WTC11 (cell line): ENCODE measurements at regions not wholly inside any gene's neighbourhood (a gene's known extent, or its start where the extent isn't known, plus 50 kb on each side); places are given as distances from the start of the nearest gene placed in this dataset.
A peak's percentile ranks its signal among the peaks of the same experiment; 100 is the strongest.

ENCODE experiments used
- ATAC-seq: fragments of 200-7000 bp; cut with Tn5 transposase; 2 replicates; pipeline ENCODE4 v1.10.0; 2021; ENCODE audit warnings: mild to moderate bottlenecking, moderate library complexity
- CTCF ChIA-PET: fragments of 300-600 bp; sonication (Branson Sonifier 250); formaldehyde crosslinking; loops from one replicate; lab custom pipeline; 2021; ENCODE audit warnings: antibody characterized with exemption; lab: Charles Lee
- POLR2A ChIA-PET: fragments of 350-600 bp; sonication (Branson Sonifier 250); formaldehyde crosslinking; loops from one replicate; lab custom pipeline; 2021; ENCODE audit warnings: antibody characterized with exemption; lab: Charles Lee
- DNase-seq: peaks from one replicate; pipeline ENCODE4 v3.0.0; 2021; ENCODE audit warnings: low spot score
- H3K27ac Mint-ChIP-seq: 2 replicates; pipeline ENCODE4 v1.8.0; 2021; ENCODE audit warnings: mixed read lengths
- H3K27me3 Mint-ChIP-seq: 2 replicates; pipeline ENCODE4 v1.8.0; 2021; ENCODE audit warnings: low read depth, mild to moderate bottlenecking, moderate library complexity, mixed read lengths
- H3K36me3 Mint-ChIP-seq: 2 replicates; pipeline ENCODE4 v1.8.0; 2021; ENCODE audit warnings: mixed read lengths
- H3K4me1 Mint-ChIP-seq: 2 replicates; pipeline ENCODE4 v1.8.0; 2022; ENCODE audit warnings: mixed read lengths
- H3K4me3 Mint-ChIP-seq: 2 replicates; pipeline ENCODE4 v1.8.0; 2021; ENCODE audit warnings: mild to moderate bottlenecking, moderate library complexity, mixed read lengths
- H3K9me3 Mint-ChIP-seq: 2 replicates; pipeline ENCODE4 v1.8.0; 2021; ENCODE audit warnings: mixed read lengths
- CREM ChIP-seq: sonication (generic); formaldehyde crosslinking; IDR thresholded peaks from 2 replicates; pipeline ENCODE4 v1.8.1; 2022; ENCODE audit warnings: mild to moderate bottlenecking, missing genetic modification reagents, moderate library complexity
- ELF4 ChIP-seq: sonication (generic); formaldehyde crosslinking; IDR thresholded peaks from 2 replicates; pipeline ENCODE4 v1.8.1; 2022; ENCODE audit warnings: low read depth, mild to moderate bottlenecking, moderate library complexity, missing genetic modification reagents
- FOXP1 ChIP-seq: sonication (generic); formaldehyde crosslinking; IDR thresholded peaks from 2 replicates; pipeline ENCODE4 v1.8.0; 2022; ENCODE audit warnings: missing genetic modification reagents, mild to moderate bottlenecking, moderate library complexity, borderline replicate concordance
- GTF2I ChIP-seq: fragments of 250-450 bp; sonication (Bioruptor Pico); conservative IDR thresholded peaks from 2 replicates; pipeline ENCODE4 v1.4.0; 2021; ENCODE audit warnings: mild to moderate bottlenecking
- NFYB ChIP-seq: sonication (generic); formaldehyde crosslinking; conservative IDR thresholded peaks from 2 replicates; pipeline ENCODE4 v1.8.0; 2022; ENCODE audit warnings: low read depth, missing genetic modification reagents
- NR2C2 ChIP-seq: sonication (generic); formaldehyde crosslinking; IDR thresholded peaks from 2 replicates; pipeline ENCODE4 v1.8.0; 2022; ENCODE audit warnings: mild to moderate bottlenecking, missing genetic modification reagents
- RELA ChIP-seq: sonication (generic); formaldehyde crosslinking; IDR thresholded peaks from 2 replicates; pipeline ENCODE4 v1.8.1; 2022; ENCODE audit warnings: missing genetic modification reagents, mild to moderate bottlenecking, borderline replicate concordance
- SOX15 ChIP-seq: fragments of 250-450 bp; sonication (Bioruptor Pico); IDR thresholded peaks from 2 replicates; pipeline ENCODE4 v1.9.0; 2021; ENCODE audit warnings: mild to moderate bottlenecking
- TEAD4 ChIP-seq: sonication (generic); formaldehyde crosslinking; IDR thresholded peaks from 2 replicates; pipeline ENCODE4 v1.8.0; 2022; ENCODE audit warnings: mild to moderate bottlenecking, missing genetic modification reagents
- ZNF138 ChIP-seq: sonication (generic); formaldehyde crosslinking; conservative IDR thresholded peaks from 2 replicates; pipeline ENCODE4 v1.8.1; 2022; ENCODE audit warnings: mild to moderate bottlenecking, moderate library complexity, missing genetic modification reagents
- ZNF671 ChIP-seq: fragments of 250-450 bp; sonication (Bioruptor Pico); IDR thresholded peaks from 2 replicates; pipeline ENCODE4 v1.8.0; 2021; ENCODE audit warnings: mild to moderate bottlenecking
- TF ChIP-seq, protein P1 (sequence below): sonication (generic); formaldehyde crosslinking; IDR thresholded peaks from 2 replicates; pipeline ENCODE4 v1.8.1; 2022; ENCODE audit warnings: missing genetic modification reagents, borderline replicate concordance
- TF ChIP-seq, protein P2 (sequence below): fragments of 250-450 bp; sonication (Bioruptor Pico); IDR thresholded peaks from 2 replicates; pipeline ENCODE4 v1.9.0; 2021; ENCODE audit warnings: mild to moderate bottlenecking
- TF ChIP-seq, protein P3 (sequence below): fragments of 250-450 bp; sonication (Bioruptor Pico); IDR thresholded peaks from 2 replicates; pipeline ENCODE4 v1.9.0; 2021; ENCODE audit warnings: moderate library complexity, mild to moderate bottlenecking, inconsistent platforms, borderline replicate concordance
- TF ChIP-seq, protein P4 (sequence below): fragments of 250-450 bp; sonication (Bioruptor Pico); IDR thresholded peaks from 2 replicates; pipeline ENCODE4 v1.8.0; 2021; ENCODE audit warnings: mild to moderate bottlenecking
- TF ChIP-seq, protein P5 (sequence below): sonication (generic); formaldehyde crosslinking; IDR thresholded peaks from 2 replicates; pipeline ENCODE4 v1.8.1; 2022; ENCODE audit warnings: mild to moderate bottlenecking, moderate library complexity, missing genetic modification reagents
- TF ChIP-seq, protein P6 (sequence below): fragments of 200-600 bp; IDR thresholded peaks from 2 replicates; pipeline ENCODE4 v1.8.0; 2022; ENCODE audit warnings: antibody characterized with exemption
- TF ChIP-seq, protein P7 (sequence below): sonication (generic); formaldehyde crosslinking; IDR thresholded peaks from 2 replicates; pipeline ENCODE4 v1.8.1; 2023; ENCODE audit warnings: mild to moderate bottlenecking, moderate library complexity, missing genetic modification reagents
- TF ChIP-seq, protein P8 (sequence below): sonication (generic); formaldehyde crosslinking; IDR thresholded peaks from 2 replicates; pipeline ENCODE4 v1.8.0; 2022; ENCODE audit warnings: mild to moderate bottlenecking, missing genetic modification reagents

DNA sequence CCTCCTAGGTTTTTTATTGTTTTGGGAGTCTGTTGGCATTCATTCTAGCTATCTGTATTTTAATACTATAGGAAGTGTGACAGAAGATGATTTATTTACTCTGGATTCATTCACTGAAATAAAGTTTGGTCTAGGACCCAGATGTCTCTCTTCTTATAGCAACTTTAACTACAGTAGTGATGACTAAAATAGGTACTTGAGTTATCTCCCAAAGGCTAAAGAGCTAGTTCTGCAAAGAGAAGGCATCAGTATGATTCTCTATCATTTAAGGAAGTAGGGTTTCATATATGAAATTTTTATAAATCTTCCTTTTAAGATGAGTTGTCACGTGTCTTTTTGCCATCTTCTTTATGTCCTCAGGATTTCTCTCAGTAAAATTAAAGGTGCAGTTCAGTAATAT lies 507.4 kb downstream of the KCTD12 start:
- Mint-ChIP-seq H3K36me3 (no peaks in the 10 kb centered on the region), H3K9me3 (no peaks in the 10 kb centered on the region), H3K4me1 (peaks cover 6% of the 10 kb centered on the region; the same call in 1 of the 2 replicates), H3K27me3 (no peaks in the 10 kb centered on the region)
- no peak for DNase-seq
- POLR2A ChIA-PET = no interaction called here
- TF ChIP-seq NFYB (CRISPR knock-in tag) (no peak), SOX15 (CRISPR knock-in tag) (no peak), CREM (CRISPR knock-in tag) (no peak), RELA (CRISPR knock-in tag) (no peak), ZNF138 (CRISPR knock-in tag) (no peak)
- TF ChIP-seq, protein P1, sequence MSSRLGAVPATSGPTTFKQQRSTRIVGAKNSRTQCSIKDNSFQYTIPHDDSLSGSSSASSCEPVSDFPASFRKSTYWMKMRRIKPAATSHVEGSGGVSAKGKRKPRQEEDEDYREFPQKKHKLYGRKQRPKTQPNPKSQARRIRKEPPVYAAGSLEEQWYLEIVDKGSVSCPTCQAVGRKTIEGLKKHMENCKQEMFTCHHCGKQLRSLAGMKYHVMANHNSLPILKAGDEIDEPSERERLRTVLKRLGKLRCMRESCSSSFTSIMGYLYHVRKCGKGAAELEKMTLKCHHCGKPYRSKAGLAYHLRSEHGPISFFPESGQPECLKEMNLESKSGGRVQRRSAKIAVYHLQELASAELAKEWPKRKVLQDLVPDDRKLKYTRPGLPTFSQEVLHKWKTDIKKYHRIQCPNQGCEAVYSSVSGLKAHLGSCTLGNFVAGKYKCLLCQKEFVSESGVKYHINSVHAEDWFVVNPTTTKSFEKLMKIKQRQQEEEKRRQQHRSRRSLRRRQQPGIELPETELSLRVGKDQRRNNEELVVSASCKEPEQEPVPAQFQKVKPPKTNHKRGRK (CRISPR knock-in tag) = no peak
- TF ChIP-seq, protein P2, sequence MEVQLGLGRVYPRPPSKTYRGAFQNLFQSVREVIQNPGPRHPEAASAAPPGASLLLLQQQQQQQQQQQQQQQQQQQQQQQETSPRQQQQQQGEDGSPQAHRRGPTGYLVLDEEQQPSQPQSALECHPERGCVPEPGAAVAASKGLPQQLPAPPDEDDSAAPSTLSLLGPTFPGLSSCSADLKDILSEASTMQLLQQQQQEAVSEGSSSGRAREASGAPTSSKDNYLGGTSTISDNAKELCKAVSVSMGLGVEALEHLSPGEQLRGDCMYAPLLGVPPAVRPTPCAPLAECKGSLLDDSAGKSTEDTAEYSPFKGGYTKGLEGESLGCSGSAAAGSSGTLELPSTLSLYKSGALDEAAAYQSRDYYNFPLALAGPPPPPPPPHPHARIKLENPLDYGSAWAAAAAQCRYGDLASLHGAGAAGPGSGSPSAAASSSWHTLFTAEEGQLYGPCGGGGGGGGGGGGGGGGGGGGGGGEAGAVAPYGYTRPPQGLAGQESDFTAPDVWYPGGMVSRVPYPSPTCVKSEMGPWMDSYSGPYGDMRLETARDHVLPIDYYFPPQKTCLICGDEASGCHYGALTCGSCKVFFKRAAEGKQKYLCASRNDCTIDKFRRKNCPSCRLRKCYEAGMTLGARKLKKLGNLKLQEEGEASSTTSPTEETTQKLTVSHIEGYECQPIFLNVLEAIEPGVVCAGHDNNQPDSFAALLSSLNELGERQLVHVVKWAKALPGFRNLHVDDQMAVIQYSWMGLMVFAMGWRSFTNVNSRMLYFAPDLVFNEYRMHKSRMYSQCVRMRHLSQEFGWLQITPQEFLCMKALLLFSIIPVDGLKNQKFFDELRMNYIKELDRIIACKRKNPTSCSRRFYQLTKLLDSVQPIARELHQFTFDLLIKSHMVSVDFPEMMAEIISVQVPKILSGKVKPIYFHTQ = no peak
- TF ChIP-seq, protein P3, sequence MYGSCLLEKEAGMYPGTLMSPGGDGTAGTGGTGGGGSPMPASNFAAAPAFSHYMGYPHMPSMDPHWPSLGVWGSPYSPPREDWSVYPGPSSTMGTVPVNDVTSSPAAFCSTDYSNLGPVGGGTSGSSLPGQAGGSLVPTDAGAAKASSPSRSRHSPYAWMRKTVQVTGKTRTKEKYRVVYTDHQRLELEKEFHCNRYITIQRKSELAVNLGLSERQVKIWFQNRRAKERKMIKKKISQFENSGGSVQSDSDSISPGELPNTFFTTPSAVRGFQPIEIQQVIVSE (CRISPR knock-in tag) = no peak
- TF ChIP-seq, protein P4, sequence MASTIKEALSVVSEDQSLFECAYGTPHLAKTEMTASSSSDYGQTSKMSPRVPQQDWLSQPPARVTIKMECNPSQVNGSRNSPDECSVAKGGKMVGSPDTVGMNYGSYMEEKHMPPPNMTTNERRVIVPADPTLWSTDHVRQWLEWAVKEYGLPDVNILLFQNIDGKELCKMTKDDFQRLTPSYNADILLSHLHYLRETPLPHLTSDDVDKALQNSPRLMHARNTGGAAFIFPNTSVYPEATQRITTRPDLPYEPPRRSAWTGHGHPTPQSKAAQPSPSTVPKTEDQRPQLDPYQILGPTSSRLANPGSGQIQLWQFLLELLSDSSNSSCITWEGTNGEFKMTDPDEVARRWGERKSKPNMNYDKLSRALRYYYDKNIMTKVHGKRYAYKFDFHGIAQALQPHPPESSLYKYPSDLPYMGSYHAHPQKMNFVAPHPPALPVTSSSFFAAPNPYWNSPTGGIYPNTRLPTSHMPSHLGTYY (CRISPR knock-in tag) = no peak
- TF ChIP-seq, protein P5, sequence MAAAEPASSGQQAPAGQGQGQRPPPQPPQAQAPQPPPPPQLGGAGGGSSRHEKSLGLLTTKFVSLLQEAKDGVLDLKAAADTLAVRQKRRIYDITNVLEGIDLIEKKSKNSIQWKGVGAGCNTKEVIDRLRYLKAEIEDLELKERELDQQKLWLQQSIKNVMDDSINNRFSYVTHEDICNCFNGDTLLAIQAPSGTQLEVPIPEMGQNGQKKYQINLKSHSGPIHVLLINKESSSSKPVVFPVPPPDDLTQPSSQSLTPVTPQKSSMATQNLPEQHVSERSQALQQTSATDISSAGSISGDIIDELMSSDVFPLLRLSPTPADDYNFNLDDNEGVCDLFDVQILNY (CRISPR knock-in tag) = no peak
- TF ChIP-seq, all 79 proteins: peak for 0
- CTCF ChIA-PET = no interaction called here
- H3K4me3 Mint-ChIP-seq = no peak overlapping the region
- no peak for ATAC-seq
- H3K27ac Mint-ChIP-seq = no peak overlapping the region

DNA sequence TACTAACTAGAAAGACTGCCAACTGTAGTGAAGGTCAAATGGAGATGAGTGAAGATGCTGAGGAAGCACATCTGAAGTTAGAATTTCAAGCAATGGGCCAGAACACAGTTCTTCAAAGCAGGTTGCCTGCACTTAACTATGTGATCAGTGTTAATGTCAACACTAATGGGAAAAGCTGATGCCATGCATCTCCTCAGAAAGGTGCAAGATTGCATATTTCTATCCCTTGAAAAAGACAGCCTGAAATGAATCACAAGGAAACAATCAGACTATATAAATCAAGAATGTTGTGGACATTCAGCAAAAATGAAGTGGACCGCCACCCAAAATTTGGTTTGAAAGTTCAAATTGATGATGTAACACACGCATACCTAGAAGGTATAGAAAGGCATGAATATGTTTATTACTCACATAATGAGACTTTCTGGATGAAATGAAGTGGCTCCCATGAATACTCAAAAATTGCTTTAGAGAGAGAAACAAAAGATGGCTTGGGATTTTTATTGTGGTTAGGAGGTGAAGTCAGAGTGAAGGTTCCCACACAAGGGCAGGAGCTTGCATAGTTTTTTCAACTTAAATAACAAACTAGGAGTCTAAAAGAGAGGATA lies 522.4 kb downstream of the KCTD12 start:
- H3K9me3 Mint-ChIP-seq = no peaks in the 10 kb centered on the region
- CTCF ChIA-PET = no interaction called here
- no peak overlapping the region; the same call in 1 of the 2 replicates for H3K27ac Mint-ChIP-seq
- no peaks in the 10 kb centered on the region for H3K27me3 Mint-ChIP-seq
- ATAC-seq = no peak
- no peak for DNase-seq
- TF ChIP-seq ELF4 (CRISPR knock-in tag) (no peak), CREM (CRISPR knock-in tag) (no peak)
- TF ChIP-seq, all 79 proteins: peak for 0
- POLR2A ChIA-PET = no interaction called here
- peaks cover 8% of the 10 kb centered on the region for H3K4me1 Mint-ChIP-seq
- no peaks in the 10 kb centered on the region for H3K36me3 Mint-ChIP-seq
- no peak overlapping the region for H3K4me3 Mint-ChIP-seq

DNA sequence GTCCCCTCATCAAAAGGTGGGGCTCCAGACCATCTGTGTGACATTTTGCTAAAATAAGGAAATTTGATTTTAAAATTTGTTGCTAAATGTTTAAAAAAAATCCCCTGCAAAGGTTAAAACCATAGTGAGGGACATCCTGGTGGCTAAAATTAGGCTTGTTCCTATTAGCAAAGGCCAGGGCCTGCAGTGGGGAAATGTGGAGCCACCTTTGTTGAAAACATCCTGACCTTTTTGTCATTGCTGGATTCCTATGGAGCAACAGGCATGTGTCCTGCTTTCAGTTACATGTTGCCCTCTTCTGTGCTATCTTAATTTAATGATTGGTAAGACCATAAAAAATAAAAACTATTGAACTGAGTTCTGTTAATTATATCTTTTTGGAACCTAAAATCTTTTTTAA lies 524.3 kb downstream of the KCTD12 start:
- ATAC-seq (peak; percentile 64), DNase-seq (no peak)
- Mint-ChIP-seq H3K4me1 (peaks cover 8% of the 10 kb centered on the region), H3K4me3 (no peak overlapping the region), H3K9me3 (no peaks in the 10 kb centered on the region), H3K27ac (no peak overlapping the region), H3K36me3 (no peaks in the 10 kb centered on the region), H3K27me3 (no peaks in the 10 kb centered on the region)
- POLR2A ChIA-PET = no interaction called here
- CTCF ChIA-PET = no interaction called here
- TF ChIP-seq GTF2I (CRISPR knock-in tag) (no peak), TEAD4 (CRISPR knock-in tag) (no peak), ZNF671 (no peak), NR2C2 (no peak), FOXP1 (CRISPR knock-in tag) (no peak)
- TF ChIP-seq, protein P6, sequence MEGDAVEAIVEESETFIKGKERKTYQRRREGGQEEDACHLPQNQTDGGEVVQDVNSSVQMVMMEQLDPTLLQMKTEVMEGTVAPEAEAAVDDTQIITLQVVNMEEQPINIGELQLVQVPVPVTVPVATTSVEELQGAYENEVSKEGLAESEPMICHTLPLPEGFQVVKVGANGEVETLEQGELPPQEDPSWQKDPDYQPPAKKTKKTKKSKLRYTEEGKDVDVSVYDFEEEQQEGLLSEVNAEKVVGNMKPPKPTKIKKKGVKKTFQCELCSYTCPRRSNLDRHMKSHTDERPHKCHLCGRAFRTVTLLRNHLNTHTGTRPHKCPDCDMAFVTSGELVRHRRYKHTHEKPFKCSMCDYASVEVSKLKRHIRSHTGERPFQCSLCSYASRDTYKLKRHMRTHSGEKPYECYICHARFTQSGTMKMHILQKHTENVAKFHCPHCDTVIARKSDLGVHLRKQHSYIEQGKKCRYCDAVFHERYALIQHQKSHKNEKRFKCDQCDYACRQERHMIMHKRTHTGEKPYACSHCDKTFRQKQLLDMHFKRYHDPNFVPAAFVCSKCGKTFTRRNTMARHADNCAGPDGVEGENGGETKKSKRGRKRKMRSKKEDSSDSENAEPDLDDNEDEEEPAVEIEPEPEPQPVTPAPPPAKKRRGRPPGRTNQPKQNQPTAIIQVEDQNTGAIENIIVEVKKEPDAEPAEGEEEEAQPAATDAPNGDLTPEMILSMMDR = no peak
- TF ChIP-seq, protein P7, sequence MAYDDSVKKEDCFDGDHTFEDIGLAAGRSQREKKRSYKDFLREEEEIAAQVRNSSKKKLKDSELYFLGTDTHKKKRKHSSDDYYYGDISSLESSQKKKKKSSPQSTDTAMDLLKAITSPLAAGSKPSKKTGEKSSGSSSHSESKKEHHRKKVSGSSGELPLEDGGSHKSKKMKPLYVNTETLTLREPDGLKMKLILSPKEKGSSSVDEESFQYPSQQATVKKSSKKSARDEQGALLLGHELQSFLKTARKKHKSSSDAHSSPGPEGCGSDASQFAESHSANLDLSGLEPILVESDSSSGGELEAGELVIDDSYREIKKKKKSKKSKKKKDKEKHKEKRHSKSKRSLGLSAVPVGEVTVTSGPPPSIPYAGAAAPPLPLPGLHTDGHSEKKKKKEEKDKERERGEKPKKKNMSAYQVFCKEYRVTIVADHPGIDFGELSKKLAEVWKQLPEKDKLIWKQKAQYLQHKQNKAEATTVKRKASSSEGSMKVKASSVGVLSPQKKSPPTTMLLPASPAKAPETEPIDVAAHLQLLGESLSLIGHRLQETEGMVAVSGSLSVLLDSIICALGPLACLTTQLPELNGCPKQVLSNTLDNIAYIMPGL (CRISPR knock-in tag) = no peak
- TF ChIP-seq, protein P8, sequence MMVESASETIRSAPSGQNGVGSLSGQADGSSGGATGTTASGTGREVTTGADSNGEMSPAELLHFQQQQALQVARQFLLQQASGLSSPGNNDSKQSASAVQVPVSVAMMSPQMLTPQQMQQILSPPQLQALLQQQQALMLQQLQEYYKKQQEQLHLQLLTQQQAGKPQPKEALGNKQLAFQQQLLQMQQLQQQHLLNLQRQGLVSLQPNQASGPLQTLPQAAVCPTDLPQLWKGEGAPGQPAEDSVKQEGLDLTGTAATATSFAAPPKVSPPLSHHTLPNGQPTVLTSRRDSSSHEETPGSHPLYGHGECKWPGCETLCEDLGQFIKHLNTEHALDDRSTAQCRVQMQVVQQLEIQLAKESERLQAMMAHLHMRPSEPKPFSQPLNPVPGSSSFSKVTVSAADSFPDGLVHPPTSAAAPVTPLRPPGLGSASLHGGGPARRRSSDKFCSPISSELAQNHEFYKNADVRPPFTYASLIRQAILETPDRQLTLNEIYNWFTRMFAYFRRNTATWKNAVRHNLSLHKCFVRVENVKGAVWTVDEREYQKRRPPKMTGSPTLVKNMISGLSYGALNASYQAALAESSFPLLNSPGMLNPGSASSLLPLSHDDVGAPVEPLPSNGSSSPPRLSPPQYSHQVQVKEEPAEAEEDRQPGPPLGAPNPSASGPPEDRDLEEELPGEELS (CRISPR knock-in tag) = no peak
